ENCODE measurements at regions not wholly inside any gene's neighbourhood (a gene's known extent, or its start where the extent isn't known, plus 50 kb on each side); places are given as distances from the start of the nearest gene placed in this dataset.

GRCh38 chr5:167509076-167509475 is 782.4 kb upstream of the WWC1 start:
- no peak for DNase-seq (ENCODE audit: low read depth, low spot score)
- no peak for TF ChIP-seq EZH2 (IDR thresholded peaks at IDR 0.05)
- TF ChIP-seq POLR2AphosphoS5 (IDR thresholded peaks at IDR 0.05; ENCODE audit: borderline replicate concordance, low read depth, low read length), result no peak
- no peak for TF ChIP-seq FOXP2 (optimal IDR thresholded peaks at IDR 0.05; ENCODE audit: control extremely low read depth, extremely low read length, insufficient read depth)
- Histone ChIP-seq H3K9ac (ENCODE audit: insufficient read length) (no peak overlapping the region), H3K27ac (no peak overlapping the region), H3K9me3 (ENCODE audit: low read depth, low read length) (no peaks in the 10 kb centered on the region), H3K36me3 (ENCODE audit: insufficient read depth, low read length) (no peaks in the 10 kb centered on the region), H3K4me3 (no peak overlapping the region)

GRCh38 chr5:167511276-167511675 is 780.2 kb upstream of the WWC1 start:
- Histone ChIP-seq H3K27ac (no peak overlapping the region), H3K36me3 (ENCODE audit: insufficient read depth, low read length) (no peaks in the 10 kb centered on the region), H3K4me3 (no peak overlapping the region), H3K9ac (ENCODE audit: insufficient read length) (no peak overlapping the region), H3K9me3 (ENCODE audit: low read depth, low read length) (no peaks in the 10 kb centered on the region)
- no peak for TF ChIP-seq EZH2 (IDR thresholded peaks at IDR 0.05)
- TF ChIP-seq FOXP2 (optimal IDR thresholded peaks at IDR 0.05; ENCODE audit: control extremely low read depth, extremely low read length, insufficient read depth), result no peak
- TF ChIP-seq POLR2AphosphoS5 (IDR thresholded peaks at IDR 0.05; ENCODE audit: borderline replicate concordance, low read depth, low read length), result no peak
- no peak for DNase-seq (ENCODE audit: low read depth, low spot score)

GRCh38 chr5:167512111-167512510 is 779.3 kb upstream of the WWC1 start:
- H3K9me3 ChIP-seq (ENCODE audit: low read depth, low read length), result no peaks in the 10 kb centered on the region
- DNase-seq (ENCODE audit: low read depth, low spot score), result no peak
- TF ChIP-seq FOXP2 (optimal IDR thresholded peaks at IDR 0.05; ENCODE audit: control extremely low read depth, extremely low read length, insufficient read depth) (no peak), POLR2AphosphoS5 (IDR thresholded peaks at IDR 0.05; ENCODE audit: borderline replicate concordance, low read depth, low read length) (no peak), EZH2 (IDR thresholded peaks at IDR 0.05) (no peak)
- no peak overlapping the region for H3K27ac ChIP-seq
- H3K9ac ChIP-seq (ENCODE audit: insufficient read length), result no peak overlapping the region
- H3K4me3 ChIP-seq, result no peak overlapping the region
- no peaks in the 10 kb centered on the region for H3K36me3 ChIP-seq (ENCODE audit: insufficient read depth, low read length)

DNA sequence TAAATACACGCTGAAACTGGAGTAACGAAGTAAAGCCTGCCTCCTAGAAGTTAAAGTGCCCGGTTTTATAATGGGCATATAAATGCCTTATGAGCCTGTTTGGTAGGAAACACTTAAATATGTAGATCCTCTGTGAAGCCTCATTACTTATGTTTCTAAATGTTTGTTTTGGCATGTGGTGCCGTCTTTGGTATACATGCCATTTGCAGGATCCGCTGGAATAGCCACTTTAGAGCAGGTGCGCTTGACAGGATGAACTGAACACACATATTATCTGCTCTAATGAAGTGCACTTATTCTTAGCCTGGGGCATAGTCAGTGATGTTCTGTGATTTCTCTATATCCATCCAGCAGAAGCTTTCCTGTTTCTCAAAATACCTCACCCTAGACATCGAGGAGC is 778.1 kb upstream of the WWC1 start:
- TF ChIP-seq POLR2AphosphoS5 (IDR thresholded peaks at IDR 0.05; ENCODE audit: borderline replicate concordance, low read depth, low read length) (no peak), EZH2 (IDR thresholded peaks at IDR 0.05) (no peak), FOXP2 (optimal IDR thresholded peaks at IDR 0.05; ENCODE audit: control extremely low read depth, extremely low read length, insufficient read depth) (no peak)
- DNase-seq (ENCODE audit: low read depth, low spot score), result no peak

GRCh38 chr5:167514461-167514860 is 777.0 kb upstream of the WWC1 start:
- Histone ChIP-seq H3K9ac (ENCODE audit: insufficient read length) (no peak overlapping the region), H3K4me3 (no peak overlapping the region), H3K27ac (no peak overlapping the region), H3K36me3 (ENCODE audit: insufficient read depth, low read length) (no peaks in the 10 kb centered on the region), H3K9me3 (ENCODE audit: low read depth, low read length) (no peaks in the 10 kb centered on the region)
- no peak for DNase-seq (ENCODE audit: low read depth, low spot score)
- TF ChIP-seq FOXP2 (optimal IDR thresholded peaks at IDR 0.05; ENCODE audit: control extremely low read depth, extremely low read length, insufficient read depth), result no peak
- no peak for TF ChIP-seq EZH2 (IDR thresholded peaks at IDR 0.05)

More for the DNA sequence above, 778.1 kb upstream of the WWC1 start:
- no peak overlapping the region for H3K9ac ChIP-seq (ENCODE audit: insufficient read length)
- no peak overlapping the region for H3K27ac ChIP-seq
- no peaks in the 10 kb centered on the region for H3K36me3 ChIP-seq (ENCODE audit: insufficient read depth, low read length)
- H3K4me3 ChIP-seq, result no peak overlapping the region
- H3K9me3 ChIP-seq (ENCODE audit: low read depth, low read length), result no peaks in the 10 kb centered on the region

- DNase-seq (ENCODE audit: low read depth, low spot score), result no peak
- Histone ChIP-seq H3K4me3 (no peak overlapping the region), H3K27ac (no peak overlapping the region), H3K9ac (ENCODE audit: insufficient read length) (no peak overlapping the region), H3K36me3 (ENCODE audit: insufficient read depth, low read length) (no peaks in the 10 kb centered on the region), H3K9me3 (ENCODE audit: low read depth, low read length) (no peaks in the 10 kb centered on the region)
- no peak for TF ChIP-seq FOXP2 (optimal IDR thresholded peaks at IDR 0.05; ENCODE audit: control extremely low read depth, extremely low read length, insufficient read depth)
- TF ChIP-seq POLR2AphosphoS5 (IDR thresholded peaks at IDR 0.05; ENCODE audit: borderline replicate concordance, low read depth, low read length), result no peak
- no peak for TF ChIP-seq EZH2 (IDR thresholded peaks at IDR 0.05)
Observed at GRCh38 chr5:167525004-167525403, 766.4 kb upstream of the WWC1 start.

DNA sequence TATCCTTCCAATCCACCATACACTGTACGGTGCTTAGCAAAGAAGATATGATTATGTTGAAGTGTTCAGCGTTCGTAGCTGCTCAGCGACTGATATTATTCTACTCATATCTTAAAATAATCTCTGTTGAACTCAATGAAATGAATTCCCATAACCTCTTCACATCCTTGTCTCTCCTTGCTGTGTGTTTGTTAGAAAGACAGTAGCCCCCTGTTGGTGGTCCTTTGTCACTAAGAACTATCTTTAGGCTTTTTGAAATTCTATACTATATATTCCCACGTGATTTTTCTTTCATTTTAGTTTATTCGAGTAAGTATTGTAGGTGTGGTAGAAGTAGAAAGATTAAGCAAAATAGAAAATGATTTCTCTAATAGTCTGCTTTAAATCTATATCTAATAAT is 762.8 kb upstream of the WWC1 start:
- Histone ChIP-seq H3K27ac (no peak overlapping the region), H3K9me3 (ENCODE audit: low read depth, low read length) (no peaks in the 10 kb centered on the region), H3K9ac (ENCODE audit: insufficient read length) (no peak overlapping the region), H3K36me3 (ENCODE audit: insufficient read depth, low read length) (no peaks in the 10 kb centered on the region), H3K4me3 (no peak overlapping the region)
- TF ChIP-seq FOXP2 (optimal IDR thresholded peaks at IDR 0.05; ENCODE audit: control extremely low read depth, extremely low read length, insufficient read depth) (no peak), POLR2AphosphoS5 (IDR thresholded peaks at IDR 0.05; ENCODE audit: borderline replicate concordance, low read depth, low read length) (no peak), EZH2 (IDR thresholded peaks at IDR 0.05) (no peak)
- DNase-seq (ENCODE audit: low read depth, low spot score), result no peak

- no peak for DNase-seq (ENCODE audit: low read depth, low spot score)
- Histone ChIP-seq H3K36me3 (ENCODE audit: insufficient read depth, low read length) (no peaks in the 10 kb centered on the region), H3K9me3 (ENCODE audit: low read depth, low read length) (no peaks in the 10 kb centered on the region), H3K4me3 (no peak overlapping the region), H3K9ac (ENCODE audit: insufficient read length) (no peak overlapping the region), H3K27ac (no peak overlapping the region)
- no peak for TF ChIP-seq FOXP2 (optimal IDR thresholded peaks at IDR 0.05; ENCODE audit: control extremely low read depth, extremely low read length, insufficient read depth)
- TF ChIP-seq POLR2AphosphoS5 (IDR thresholded peaks at IDR 0.05; ENCODE audit: borderline replicate concordance, low read depth, low read length), result no peak
- TF ChIP-seq EZH2 (IDR thresholded peaks at IDR 0.05), result no peak
Observed at GRCh38 chr5:167530548-167530947, 760.9 kb upstream of the WWC1 start.
